ENCODE measurements at regions not wholly inside any gene's neighbourhood (a gene's known extent, or its start where the extent isn't known, plus 50 kb on each side); places are given as distances from the start of the nearest gene placed in this dataset.
"Not testable (repeated sequence)": the region's sequence is repeated elsewhere in the genome, so short reads cannot be mapped to it uniquely, and the experiment has no call there.

GRCh38 chr6:998551-998950 is 305.6 kb upstream of the EXOC2 start:
- Mint-ChIP-seq H3K4me3 (no peak overlapping the region), H3K4me1 (ENCODE audit: low read depth) (no peaks in the 10 kb centered on the region), H3K27ac (no peak overlapping the region), H3K36me3 (ENCODE audit: low read depth) (no peaks in the 10 kb centered on the region), H3K9me3 (ENCODE audit: insufficient read depth) (no peaks in the 10 kb centered on the region), H3K27me3 (ENCODE audit: low read depth) (peaks cover 2% of the 10 kb centered on the region)
- ATAC-seq (no peak), DNase-seq (no peak)
- ChIA-PET POLR2A (no interaction called here), CTCF (no interaction called here)

GRCh38 chr6:996271-996852 is 303.4 kb upstream of the EXOC2 start:
- H3K36me3 Mint-ChIP-seq (ENCODE audit: low read depth): no peaks in the 10 kb centered on the region
- DNase-seq (no peak), ATAC-seq (no peak)
- CTCF ChIA-PET: no interaction called here
- H3K27ac Mint-ChIP-seq: no peak overlapping the region
- H3K27me3 Mint-ChIP-seq (ENCODE audit: low read depth): peaks cover 7% of the 10 kb centered on the region
- no peaks in the 10 kb centered on the region for H3K9me3 Mint-ChIP-seq (ENCODE audit: insufficient read depth)
- no peaks in the 10 kb centered on the region for H3K4me1 Mint-ChIP-seq (ENCODE audit: low read depth)
- H3K4me3 Mint-ChIP-seq: no peak overlapping the region
- POLR2A ChIA-PET: no interaction called here

DNA sequence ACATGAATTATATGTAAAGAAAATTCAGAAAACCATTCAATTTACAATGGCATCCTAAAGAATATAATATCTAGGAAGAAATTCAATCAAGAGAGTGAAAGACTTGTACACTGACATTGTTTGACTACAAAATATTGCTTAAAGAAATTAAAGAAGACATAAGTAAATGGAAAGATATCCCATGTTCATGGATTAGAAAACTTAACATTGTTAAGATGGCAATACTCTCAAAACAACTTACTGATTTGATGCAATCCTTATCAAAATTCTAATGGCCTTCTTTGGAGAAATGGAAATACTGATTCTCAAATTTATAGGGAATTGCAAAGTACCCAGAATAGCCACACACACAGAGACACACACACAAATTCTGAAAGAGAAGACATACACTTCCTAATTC is 298.3 kb upstream of the EXOC2 start:
- no peaks in the 10 kb centered on the region for H3K4me1 Mint-ChIP-seq (ENCODE audit: low read depth)
- CTCF ChIA-PET: no interaction called here
- ATAC-seq (no peak), DNase-seq (no peak)
- peaks cover 19% of the 10 kb centered on the region for H3K27me3 Mint-ChIP-seq (ENCODE audit: low read depth)
- H3K9me3 Mint-ChIP-seq (ENCODE audit: insufficient read depth): no peaks in the 10 kb centered on the region
- H3K4me3 Mint-ChIP-seq: no peak overlapping the region
- POLR2A ChIA-PET: no interaction called here
- no peaks in the 10 kb centered on the region for H3K36me3 Mint-ChIP-seq (ENCODE audit: low read depth)
- H3K27ac Mint-ChIP-seq: no peak overlapping the region

GRCh38 chr6:984031-984430 is 291.1 kb upstream of the EXOC2 start:
- ChIA-PET POLR2A (interaction anchor here (0.8 kb wide), 1 partner anchor 27 kb away, joined by 3 read pairs; no protein-coding TSS in a partner anchor), CTCF (no interaction called here)
- no peaks in the 10 kb centered on the region for H3K9me3 Mint-ChIP-seq (ENCODE audit: insufficient read depth)
- ATAC-seq (no peak), DNase-seq (no peak)
- H3K27me3 Mint-ChIP-seq (ENCODE audit: low read depth): peaks cover 8% of the 10 kb centered on the region
- H3K27ac Mint-ChIP-seq: no peak overlapping the region
- H3K36me3 Mint-ChIP-seq (ENCODE audit: low read depth): no peaks in the 10 kb centered on the region
- H3K4me1 Mint-ChIP-seq (ENCODE audit: low read depth): no peaks in the 10 kb centered on the region
- H3K4me3 Mint-ChIP-seq: no peak overlapping the region

- H3K9me3 Mint-ChIP-seq (ENCODE audit: insufficient read depth): peaks cover 12% of the 10 kb centered on the region
- H3K4me1 Mint-ChIP-seq (ENCODE audit: low read depth): no peaks in the 10 kb centered on the region
- no peak for ATAC-seq
- peaks cover 8% of the 10 kb centered on the region for H3K27me3 Mint-ChIP-seq (ENCODE audit: low read depth)
- H3K36me3 Mint-ChIP-seq (ENCODE audit: low read depth): no peaks in the 10 kb centered on the region
- no peak overlapping the region for H3K4me3 Mint-ChIP-seq
- ChIA-PET POLR2A (no interaction called here), CTCF (no interaction called here)
- H3K27ac Mint-ChIP-seq: no peak overlapping the region
- DNase-seq: no peak
Observed at GRCh38 chr6:978937-979685, 286.2 kb upstream of the EXOC2 start.

GRCh38 chr6:977226-977625 is 284.3 kb upstream of the EXOC2 start:
- H3K4me1 Mint-ChIP-seq (ENCODE audit: low read depth); H3K36me3 Mint-ChIP-seq (ENCODE audit: low read depth); POLR2A ChIA-PET; H3K27ac Mint-ChIP-seq; H3K4me3 Mint-ChIP-seq; ATAC-seq; H3K27me3 Mint-ChIP-seq (ENCODE audit: low read depth); CTCF ChIA-PET; DNase-seq: not testable (repeated sequence)
- peaks cover 12% of the 10 kb centered on the region for H3K9me3 Mint-ChIP-seq (ENCODE audit: insufficient read depth)

DNA sequence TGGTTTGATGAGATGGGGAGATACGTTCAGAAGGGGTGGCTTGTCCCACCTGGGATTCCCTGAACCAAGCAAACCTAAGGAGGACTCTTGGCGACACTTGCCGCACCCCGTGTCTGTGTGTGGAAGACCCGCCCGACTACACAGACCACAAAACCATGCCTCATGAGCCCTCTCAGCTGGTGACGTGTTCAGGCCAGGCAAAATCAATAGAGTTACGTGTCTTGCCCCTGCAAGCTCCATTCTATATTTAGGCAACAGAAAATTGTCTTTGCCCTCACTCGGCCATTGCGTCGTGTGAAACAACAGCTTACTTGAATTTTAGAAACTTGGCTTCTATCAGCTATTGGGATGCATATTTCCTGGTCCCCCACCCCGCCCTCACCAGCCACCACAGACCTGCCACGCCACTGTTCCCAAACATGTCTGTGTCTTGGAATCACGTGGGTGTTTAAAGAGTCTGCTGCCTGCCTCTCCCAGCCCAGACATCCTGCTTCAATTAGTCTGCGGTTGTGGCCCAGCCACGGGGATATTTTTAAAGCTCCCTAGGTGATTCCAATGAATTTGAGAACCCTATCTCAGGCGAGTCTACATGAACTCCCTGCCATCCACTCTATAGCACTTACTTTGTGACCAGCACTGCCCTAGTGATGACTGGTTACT is 279.2 kb upstream of the EXOC2 start:
- ChIA-PET POLR2A (no interaction called here), CTCF (no interaction called here)
- H3K27ac Mint-ChIP-seq: no peak overlapping the region
- peaks cover 3% of the 10 kb centered on the region for H3K27me3 Mint-ChIP-seq (ENCODE audit: low read depth)
- no peaks in the 10 kb centered on the region for H3K4me1 Mint-ChIP-seq (ENCODE audit: low read depth)
- ATAC-seq (no peak), DNase-seq (no peak)
- H3K9me3 Mint-ChIP-seq (ENCODE audit: insufficient read depth): peaks cover 12% of the 10 kb centered on the region
- no peaks in the 10 kb centered on the region for H3K36me3 Mint-ChIP-seq (ENCODE audit: low read depth)
- H3K4me3 Mint-ChIP-seq: no peak overlapping the region

- H3K36me3 Mint-ChIP-seq (ENCODE audit: low read depth): no peaks in the 10 kb centered on the region
- H3K4me1 Mint-ChIP-seq (ENCODE audit: low read depth): no peaks in the 10 kb centered on the region
- no peak overlapping the region for H3K4me3 Mint-ChIP-seq
- H3K9me3 Mint-ChIP-seq (ENCODE audit: insufficient read depth): no peaks in the 10 kb centered on the region
- CTCF ChIA-PET: no interaction called here
- POLR2A ChIA-PET: no interaction called here
- no peak for ATAC-seq
- no peak overlapping the region for H3K27ac Mint-ChIP-seq
- H3K27me3 Mint-ChIP-seq (ENCODE audit: low read depth): peaks cover 14% of the 10 kb centered on the region
- no peak for DNase-seq
Observed at GRCh38 chr6:968791-969190, 275.9 kb upstream of the EXOC2 start.

GRCh38 chr6:967701-968100 is 274.8 kb upstream of the EXOC2 start:
- ChIA-PET CTCF (no interaction called here), POLR2A (no interaction called here)
- Mint-ChIP-seq H3K4me3 (no peak overlapping the region), H3K27ac (no peak overlapping the region), H3K27me3 (ENCODE audit: low read depth) (peaks cover 14% of the 10 kb centered on the region), H3K4me1 (ENCODE audit: low read depth) (no peaks in the 10 kb centered on the region), H3K36me3 (ENCODE audit: low read depth) (no peaks in the 10 kb centered on the region), H3K9me3 (ENCODE audit: insufficient read depth) (no peaks in the 10 kb centered on the region)
- no peak for DNase-seq
- no peak for ATAC-seq

- no peaks in the 10 kb centered on the region for H3K36me3 Mint-ChIP-seq (ENCODE audit: low read depth)
- H3K4me3 Mint-ChIP-seq: no peak overlapping the region
- ChIA-PET POLR2A (no interaction called here), CTCF (interaction anchor here (1.0 kb wide), 1 partner anchor 11 kb away, joined by 3 read pairs; no protein-coding TSS in a partner anchor)
- no peak for DNase-seq
- H3K27me3 Mint-ChIP-seq (ENCODE audit: low read depth): peaks cover 15% of the 10 kb centered on the region
- H3K27ac Mint-ChIP-seq: no peak overlapping the region
- ATAC-seq: no peak
- H3K4me1 Mint-ChIP-seq (ENCODE audit: low read depth): no peaks in the 10 kb centered on the region
- H3K9me3 Mint-ChIP-seq (ENCODE audit: insufficient read depth): no peaks in the 10 kb centered on the region
Observed at GRCh38 chr6:965343-965742, 272.4 kb upstream of the EXOC2 start.

- Mint-ChIP-seq H3K36me3 (ENCODE audit: low read depth) (no peaks in the 10 kb centered on the region), H3K4me3 (no peak overlapping the region), H3K4me1 (ENCODE audit: low read depth) (no peaks in the 10 kb centered on the region), H3K27ac (no peak overlapping the region), H3K27me3 (ENCODE audit: low read depth) (peaks cover 19% of the 10 kb centered on the region), H3K9me3 (ENCODE audit: insufficient read depth) (no peaks in the 10 kb centered on the region)
- ATAC-seq (no peak), DNase-seq (no peak)
- POLR2A ChIA-PET: no interaction called here
- CTCF ChIA-PET: no interaction called here
Observed at GRCh38 chr6:963456-963855, 270.5 kb upstream of the EXOC2 start.

- no peak overlapping the region for H3K27ac Mint-ChIP-seq
- no peaks in the 10 kb centered on the region for H3K36me3 Mint-ChIP-seq (ENCODE audit: low read depth)
- no peak for ATAC-seq
- no peak for DNase-seq
- ChIA-PET POLR2A (interaction anchor here (0.6 kb wide), 1 partner anchor 110 kb away, joined by 3 read pairs; no protein-coding TSS in a partner anchor), CTCF (no interaction called here)
- H3K4me1 Mint-ChIP-seq (ENCODE audit: low read depth): no peaks in the 10 kb centered on the region
- H3K27me3 Mint-ChIP-seq (ENCODE audit: low read depth): peaks cover 19% of the 10 kb centered on the region
- H3K4me3 Mint-ChIP-seq: no peak overlapping the region
- H3K9me3 Mint-ChIP-seq (ENCODE audit: insufficient read depth): no peaks in the 10 kb centered on the region
Observed at GRCh38 chr6:961407-961960, 268.5 kb upstream of the EXOC2 start.
